ENCODE measurements at regions not wholly inside any gene's neighbourhood (a gene's known extent, or its start where the extent isn't known, plus 50 kb on each side); places are given as distances from the start of the nearest gene placed in this dataset.

- TF ChIP-seq EZH2 (IDR thresholded peaks at IDR 0.05; ENCODE audit: borderline replicate concordance, insufficient read depth, low read depth, low read length, poor library complexity, severe bottlenecking) = no peak
- TF ChIP-seq, protein P1, sequence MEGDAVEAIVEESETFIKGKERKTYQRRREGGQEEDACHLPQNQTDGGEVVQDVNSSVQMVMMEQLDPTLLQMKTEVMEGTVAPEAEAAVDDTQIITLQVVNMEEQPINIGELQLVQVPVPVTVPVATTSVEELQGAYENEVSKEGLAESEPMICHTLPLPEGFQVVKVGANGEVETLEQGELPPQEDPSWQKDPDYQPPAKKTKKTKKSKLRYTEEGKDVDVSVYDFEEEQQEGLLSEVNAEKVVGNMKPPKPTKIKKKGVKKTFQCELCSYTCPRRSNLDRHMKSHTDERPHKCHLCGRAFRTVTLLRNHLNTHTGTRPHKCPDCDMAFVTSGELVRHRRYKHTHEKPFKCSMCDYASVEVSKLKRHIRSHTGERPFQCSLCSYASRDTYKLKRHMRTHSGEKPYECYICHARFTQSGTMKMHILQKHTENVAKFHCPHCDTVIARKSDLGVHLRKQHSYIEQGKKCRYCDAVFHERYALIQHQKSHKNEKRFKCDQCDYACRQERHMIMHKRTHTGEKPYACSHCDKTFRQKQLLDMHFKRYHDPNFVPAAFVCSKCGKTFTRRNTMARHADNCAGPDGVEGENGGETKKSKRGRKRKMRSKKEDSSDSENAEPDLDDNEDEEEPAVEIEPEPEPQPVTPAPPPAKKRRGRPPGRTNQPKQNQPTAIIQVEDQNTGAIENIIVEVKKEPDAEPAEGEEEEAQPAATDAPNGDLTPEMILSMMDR (IDR thresholded peaks at IDR 0.05) = no peak
These were observed 210.0 kb upstream of the ADRA1D start for GRCh38 chr20:4459081-4459480.

All from B cell (primary cell).